HG03378 (cell line): ENCODE measurements at regions not wholly inside any gene's neighbourhood (a gene's known extent, or its start where the extent isn't known, plus 50 kb on each side); places are given as distances from the start of the nearest gene placed in this dataset.

Experiments used
- ATAC-seq: cut with Tn5 transposase; IDR thresholded peaks from one replicate; pipeline ENCODE4 v1.9.1; 2021; ENCODE audit warnings: mild to moderate bottlenecking, moderate library complexity; ENCODE audit not compliant: unreplicated experiment

GRCh38 chr1:234750922-234751627, 141.1 kb upstream of the IRF2BP2 start:
- no peak for ATAC-seq

- no peak for ATAC-seq
Measured at GRCh38 chr1:234748713-234749112, 138.7 kb upstream of the IRF2BP2 start.

- ATAC-seq: no peak
Measured at GRCh38 chr1:234748066-234748465, 138.1 kb upstream of the IRF2BP2 start.

GRCh38 chr1:234746798-234747196, 136.8 kb upstream of the IRF2BP2 start:
- ATAC-seq: no peak

GRCh38 chr1:234745844-234746797, 136.1 kb upstream of the IRF2BP2 start:
- no peak for ATAC-seq

GRCh38 chr1:234745276-234745675, 135.3 kb upstream of the IRF2BP2 start:
- no peak for ATAC-seq

- no peak for ATAC-seq
Measured at GRCh38 chr1:234743791-234744611, 134.0 kb upstream of the IRF2BP2 start.

- ATAC-seq: no peak
Measured at GRCh38 chr1:234742622-234743021, 132.6 kb upstream of the IRF2BP2 start.

- ATAC-seq: no peak
Measured at GRCh38 chr1:234737967-234738314, 128.0 kb upstream of the IRF2BP2 start.

- ATAC-seq: no peak
Measured at GRCh38 chr1:234735916-234736315, 125.9 kb upstream of the IRF2BP2 start.

- ATAC-seq: no peak
Measured at GRCh38 chr1:234735476-234735875, 125.5 kb upstream of the IRF2BP2 start.

- no peak for ATAC-seq
Measured at GRCh38 chr1:234734869-234735268, 124.9 kb upstream of the IRF2BP2 start.

GRCh38 chr1:234734412-234734835, 124.4 kb upstream of the IRF2BP2 start:
- ATAC-seq: no peak

GRCh38 chr1:234733427-234733826, 123.4 kb upstream of the IRF2BP2 start:
- ATAC-seq: no peak

- no peak for ATAC-seq
Measured at GRCh38 chr1:234732671-234733390, 122.9 kb upstream of the IRF2BP2 start.

- no peak for ATAC-seq
Measured at GRCh38 chr1:234732260-234732659, 122.3 kb upstream of the IRF2BP2 start.

GRCh38 chr1:234731569-234732085, 121.6 kb upstream of the IRF2BP2 start:
- ATAC-seq: peak; percentile 9

GRCh38 chr1:234730770-234731568, 121.0 kb upstream of the IRF2BP2 start:
- peak; percentile 67 for ATAC-seq

GRCh38 chr1:234730475-234730769, 120.4 kb upstream of the IRF2BP2 start:
- ATAC-seq: peak; percentile 4
